Epidermal melanocyte (primary cell): ENCODE measurements at regions not wholly inside any gene's neighbourhood (a gene's known extent, or its start where the extent isn't known, plus 50 kb on each side); places are given as distances from the start of the nearest gene placed in this dataset.

Experiments
- DNase-seq: peaks from one replicate; pipeline ENCODE4 v3.0.0; 2011; ENCODE audit warnings: low spot score; ENCODE audit not compliant: insufficient read length

DNA sequence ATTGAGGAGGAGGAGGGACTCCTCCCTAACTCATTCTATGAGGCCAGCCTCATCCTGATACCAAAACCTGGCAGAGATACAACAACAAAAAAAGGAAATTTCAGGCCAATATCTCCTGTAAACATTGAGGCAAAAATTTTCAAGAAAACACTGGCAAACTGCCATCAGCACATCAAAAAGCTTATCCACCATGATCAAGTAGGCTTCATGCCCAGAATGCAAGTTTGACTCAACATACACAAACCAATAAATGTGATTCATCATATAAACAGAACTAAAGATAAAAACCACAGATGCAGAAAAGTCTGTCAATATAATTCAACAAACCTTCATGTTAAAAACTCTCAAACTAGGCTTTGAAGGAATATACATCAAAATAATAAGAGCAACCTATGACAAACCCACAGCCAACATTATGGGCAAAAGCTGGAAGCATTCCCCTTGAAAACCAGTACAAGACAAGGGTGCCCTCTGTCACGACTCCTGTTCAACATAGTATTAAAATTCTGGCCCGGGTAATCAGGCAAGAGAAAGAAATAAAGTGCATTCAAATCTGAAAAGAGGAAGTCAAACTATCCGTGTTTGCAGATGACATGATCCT lies 1014.3 kb downstream of the CBLN2 start:
- DNase-seq: no peak

DNA sequence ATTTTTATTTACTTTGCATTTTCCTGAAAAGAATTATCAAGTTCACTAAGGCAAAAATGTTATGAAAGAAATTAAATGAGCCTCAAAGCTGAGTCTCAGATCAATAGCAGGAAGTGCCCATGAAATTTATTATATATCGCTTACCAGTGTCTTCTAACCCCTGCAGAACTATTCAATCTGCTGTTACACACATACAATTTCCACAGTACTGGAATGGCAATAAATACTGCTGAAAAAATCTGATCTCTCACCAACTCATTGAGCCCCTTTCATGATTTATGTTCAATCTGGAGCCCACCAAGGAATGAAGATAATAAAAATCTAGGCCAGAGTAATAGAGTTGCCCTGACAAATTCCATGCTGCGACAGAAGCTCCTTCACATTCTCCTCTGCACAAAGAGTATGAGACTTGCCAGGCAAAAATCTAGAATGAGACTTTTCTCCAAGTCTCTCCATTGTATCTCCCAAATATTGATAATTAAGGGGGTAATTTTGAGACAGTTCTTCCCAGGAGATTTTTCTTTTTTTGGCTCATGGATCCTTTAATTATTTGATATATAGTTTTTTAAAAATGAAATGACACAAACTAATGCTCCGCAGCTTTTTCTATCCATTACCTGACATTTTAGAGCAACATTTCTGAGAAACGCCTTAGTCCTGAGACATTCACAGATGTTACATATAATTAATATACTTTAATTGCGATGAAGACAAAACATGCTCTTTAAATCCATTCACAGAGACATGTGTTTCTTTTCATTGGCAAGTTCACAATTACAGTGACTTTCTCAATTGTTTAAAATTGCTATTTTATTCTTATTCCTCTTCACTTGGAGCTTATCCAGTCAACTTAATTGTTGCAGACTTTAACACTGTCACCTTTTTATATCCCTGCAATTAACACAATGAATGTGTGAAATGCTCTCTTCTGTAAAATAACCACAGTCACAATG lies 1020.4 kb downstream of the CBLN2 start:
- DNase-seq: no peak

DNA sequence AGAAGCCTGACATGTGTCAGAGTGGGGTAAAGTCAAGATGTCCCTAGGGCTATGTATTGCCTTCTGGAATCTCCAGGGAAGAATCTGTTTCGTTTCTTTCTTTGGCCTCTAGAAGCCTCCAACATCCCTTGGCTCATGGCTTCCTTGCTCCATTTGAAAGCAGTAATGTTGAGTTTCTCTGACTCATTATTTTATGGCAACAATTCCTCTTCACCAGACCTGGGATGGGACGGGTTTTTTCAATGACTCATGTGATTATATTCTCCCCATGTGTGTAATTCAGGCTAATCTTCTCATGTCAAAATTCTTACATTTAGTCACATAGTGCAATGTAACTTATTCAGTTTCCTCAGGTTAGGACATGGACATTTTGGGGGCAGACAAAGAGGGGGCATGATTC lies 1038.6 kb downstream of the CBLN2 start:
- no peak for DNase-seq

DNA sequence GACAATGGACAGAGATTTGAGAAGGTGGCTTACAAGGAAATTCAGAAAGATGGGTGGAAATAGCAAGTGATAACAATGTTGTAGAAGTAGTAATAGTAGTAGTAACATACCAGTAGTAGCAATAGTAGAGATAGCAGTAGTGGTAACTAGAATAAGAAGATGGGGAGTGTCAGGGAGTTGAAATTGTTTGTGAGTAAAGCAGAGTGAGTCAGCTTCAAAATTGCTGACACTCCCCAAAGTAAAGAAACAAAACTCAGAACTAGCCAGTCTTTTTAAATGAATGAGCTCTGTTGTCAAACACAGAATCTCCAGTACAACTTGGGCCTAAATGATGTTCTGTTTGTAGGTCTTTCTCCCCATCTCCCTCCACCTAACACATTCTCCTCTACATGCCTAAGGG lies 1040.9 kb downstream of the CBLN2 start:
- DNase-seq: no peak

DNA sequence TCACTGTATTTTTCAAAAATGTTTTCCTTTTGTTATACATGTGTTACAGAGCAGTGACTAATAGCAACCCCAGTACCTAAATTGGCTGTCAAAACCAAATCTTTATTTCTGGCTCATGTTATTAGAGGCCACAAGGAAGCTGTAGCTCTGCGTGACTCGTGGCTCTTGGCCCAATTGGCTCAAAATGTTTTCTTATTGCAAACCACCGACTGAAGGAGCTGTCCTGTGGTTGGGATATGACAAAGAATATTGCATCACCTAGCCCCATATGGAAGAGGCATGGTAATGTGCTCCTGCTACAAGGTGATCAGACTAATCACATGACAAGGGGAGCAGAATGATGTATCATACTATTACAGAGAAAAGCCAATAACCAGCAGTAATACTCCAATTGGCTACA lies 1058.5 kb downstream of the CBLN2 start:
- DNase-seq: no peak

DNA sequence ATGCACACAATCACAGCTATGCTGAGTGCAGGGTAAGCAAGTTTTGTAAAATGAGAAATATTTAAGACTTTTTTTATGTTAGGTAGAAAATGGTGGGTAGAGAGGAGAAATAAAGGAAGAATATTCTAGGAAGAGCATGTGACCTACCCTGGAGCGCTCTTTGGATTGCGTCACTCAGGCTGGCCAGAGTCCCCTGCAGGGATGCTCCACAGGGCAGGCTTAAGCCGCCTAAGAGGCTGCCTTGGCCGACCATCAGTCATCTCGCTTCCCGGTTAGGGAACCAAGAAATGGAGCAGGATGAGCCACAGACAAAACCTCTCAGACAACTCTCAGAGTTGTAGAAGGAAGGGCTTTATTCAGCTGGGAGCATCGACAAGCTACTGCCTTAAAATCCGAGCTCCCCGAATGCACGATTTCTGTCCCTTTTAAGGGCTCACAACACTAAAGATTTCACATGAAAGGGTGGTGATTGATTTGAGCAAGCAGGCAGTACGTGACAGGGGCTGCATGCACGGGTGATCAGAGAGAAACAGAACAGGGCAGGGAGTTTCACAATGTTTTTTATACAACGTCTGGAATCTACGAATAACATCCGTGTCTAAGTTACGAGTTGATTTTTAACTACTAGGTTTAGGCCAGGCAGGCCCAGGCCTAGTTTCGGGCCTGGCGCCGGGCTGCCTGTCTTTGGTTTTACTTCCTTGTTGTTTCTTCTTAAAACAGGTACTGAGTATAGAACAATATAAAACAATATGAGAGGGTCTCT lies 1072.0 kb downstream of the CBLN2 start:
- DNase-seq: no peak

DNA sequence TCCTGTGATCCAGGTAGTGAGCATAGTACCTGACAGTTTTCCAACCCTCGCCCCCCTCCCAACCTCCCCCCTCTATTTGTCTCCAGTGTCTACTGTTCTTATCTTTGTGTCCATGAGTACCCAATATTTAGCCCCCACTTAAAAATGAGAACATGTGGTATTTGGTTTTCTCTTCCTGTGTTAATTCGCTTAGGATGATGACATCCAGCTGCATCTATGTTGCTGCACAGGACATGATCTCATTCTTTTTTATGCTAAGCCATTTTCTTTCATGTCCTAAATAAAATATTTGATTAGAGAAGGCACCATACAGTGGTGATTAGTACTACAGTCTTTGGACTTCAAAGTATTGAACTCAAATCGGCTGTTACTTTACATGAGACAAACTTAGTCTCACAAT lies 1087.9 kb downstream of the CBLN2 start:
- no peak for DNase-seq

DNA sequence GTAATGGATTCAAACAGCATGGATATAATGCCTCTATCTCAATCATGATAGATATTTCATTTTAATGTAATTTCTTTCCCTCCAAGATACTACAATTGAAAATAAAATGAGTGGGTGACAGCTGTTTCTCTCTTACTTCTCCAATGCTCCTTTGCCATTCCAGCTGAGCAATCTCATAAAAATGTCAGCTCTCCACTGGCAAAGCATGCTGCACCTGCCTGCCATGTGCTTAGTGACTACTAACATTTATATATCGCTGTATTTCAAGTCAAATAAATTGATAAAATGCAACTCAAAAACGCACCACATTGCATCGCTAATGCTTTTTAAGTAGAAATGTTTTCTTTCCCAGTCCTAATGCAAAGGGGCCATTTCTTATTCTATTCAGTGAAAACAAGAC lies 1093.9 kb downstream of the CBLN2 start:
- no peak for DNase-seq

DNA sequence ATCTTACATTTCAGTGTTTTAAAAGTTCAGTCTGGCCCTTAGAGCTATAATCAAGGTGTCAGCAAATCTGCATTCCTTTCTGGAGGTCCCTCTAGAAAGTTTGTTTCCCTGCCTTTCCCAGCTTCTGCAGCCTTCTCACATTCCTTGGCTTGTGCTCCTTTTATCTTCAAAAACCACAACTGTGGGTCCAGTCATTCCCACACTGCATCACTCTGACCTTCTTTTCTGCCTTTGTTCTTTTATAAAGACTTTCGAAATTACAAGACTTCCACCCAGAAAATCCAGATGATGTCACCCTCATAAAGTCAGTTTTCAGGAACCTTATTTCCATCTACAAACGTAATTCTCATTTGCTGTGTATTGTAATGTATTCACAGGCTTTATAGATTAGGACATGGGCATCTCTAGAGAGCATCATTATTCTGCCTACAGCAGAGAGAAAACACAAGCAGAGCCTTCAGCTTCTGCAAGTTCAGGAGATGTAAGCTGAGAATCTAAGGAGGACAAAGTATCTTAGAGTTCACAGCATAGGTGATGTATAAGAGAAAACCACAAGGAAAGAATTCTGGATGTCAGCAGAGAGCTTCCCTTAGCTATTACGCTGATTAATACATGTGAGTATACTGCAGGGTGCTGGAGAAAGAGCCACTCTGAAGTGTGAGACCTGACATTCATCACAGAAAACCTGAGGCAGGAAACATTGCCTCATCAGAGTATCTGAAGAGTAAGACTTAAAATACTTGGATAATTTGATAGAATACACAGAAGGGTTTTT lies 1100.2 kb downstream of the CBLN2 start:
- no peak for DNase-seq

DNA sequence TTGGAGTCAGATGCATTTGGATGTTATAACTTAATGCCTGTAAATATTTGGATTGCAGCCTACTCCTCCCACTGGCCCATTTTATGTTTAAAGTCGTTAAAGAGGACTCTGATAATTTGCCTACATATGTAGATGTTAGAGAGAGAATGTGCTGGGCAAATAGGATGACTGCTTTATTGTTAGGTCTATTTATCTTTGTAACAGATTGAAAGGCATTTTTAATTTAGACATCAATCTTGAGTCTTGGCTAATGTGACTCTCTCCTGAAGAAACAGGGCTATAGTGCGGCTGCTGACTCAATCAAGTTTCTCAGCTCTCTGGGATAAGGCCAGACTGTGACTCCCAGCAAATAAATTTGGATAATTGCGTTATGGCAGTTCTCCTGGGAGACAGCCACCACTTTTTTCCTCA lies 1101.4 kb downstream of the CBLN2 start:
- no peak for DNase-seq

DNA sequence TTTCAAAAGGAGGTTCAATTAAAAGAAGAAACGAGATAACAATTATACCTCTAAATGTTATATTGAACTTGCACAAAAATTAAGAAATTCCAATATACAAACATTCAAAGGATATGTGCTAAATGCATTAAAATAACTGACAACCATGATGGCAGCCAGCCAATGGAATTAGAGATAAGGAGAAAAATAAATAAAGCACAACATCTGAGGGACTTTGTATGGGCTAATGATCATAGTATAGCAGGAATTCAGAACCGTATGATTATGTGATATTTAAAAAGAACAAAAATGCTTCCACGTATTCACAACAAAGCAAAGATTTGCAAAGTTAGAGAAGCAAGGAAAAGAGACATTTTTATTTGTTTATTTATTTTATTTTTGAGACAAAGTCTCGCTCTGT lies 1103.0 kb downstream of the CBLN2 start:
- no peak for DNase-seq

DNA sequence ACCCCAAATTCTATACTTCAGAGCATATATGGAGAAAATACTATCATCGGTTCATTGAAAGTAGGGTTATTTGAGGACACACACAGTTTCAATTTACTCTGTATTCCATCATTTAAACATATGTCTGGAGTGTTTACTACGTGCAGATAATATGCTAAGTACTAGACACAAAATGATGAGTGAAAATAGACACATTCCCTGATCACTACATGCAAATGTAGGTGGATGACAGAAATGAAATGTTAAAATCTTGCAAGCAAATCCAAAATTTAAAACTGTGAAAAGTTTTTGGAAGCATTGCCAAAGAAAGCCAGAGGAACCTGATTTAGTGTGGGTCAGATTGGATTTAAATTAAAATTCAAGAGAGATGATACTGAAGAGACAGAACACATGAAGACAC lies 1106.6 kb downstream of the CBLN2 start:
- DNase-seq: no peak

DNA sequence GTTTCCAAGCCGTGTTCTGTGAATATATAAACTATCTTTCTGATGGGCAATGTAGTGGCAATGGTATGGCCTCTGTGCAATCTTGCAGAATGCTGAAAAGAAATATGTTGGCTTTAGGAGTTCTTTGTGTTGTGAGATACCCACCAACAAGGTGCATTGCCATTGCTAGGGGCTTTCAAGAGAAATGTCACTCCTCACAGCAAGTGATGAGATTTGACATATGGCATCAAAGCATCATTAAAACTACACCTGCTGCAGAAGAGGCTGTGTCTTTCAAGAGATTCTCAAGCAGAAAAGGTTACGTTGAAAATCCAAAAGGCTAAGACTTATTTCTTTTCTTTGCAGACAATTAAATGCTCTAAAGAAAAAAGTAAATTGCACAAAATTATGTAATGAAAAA lies 1110.8 kb downstream of the CBLN2 start:
- DNase-seq: no peak

DNA sequence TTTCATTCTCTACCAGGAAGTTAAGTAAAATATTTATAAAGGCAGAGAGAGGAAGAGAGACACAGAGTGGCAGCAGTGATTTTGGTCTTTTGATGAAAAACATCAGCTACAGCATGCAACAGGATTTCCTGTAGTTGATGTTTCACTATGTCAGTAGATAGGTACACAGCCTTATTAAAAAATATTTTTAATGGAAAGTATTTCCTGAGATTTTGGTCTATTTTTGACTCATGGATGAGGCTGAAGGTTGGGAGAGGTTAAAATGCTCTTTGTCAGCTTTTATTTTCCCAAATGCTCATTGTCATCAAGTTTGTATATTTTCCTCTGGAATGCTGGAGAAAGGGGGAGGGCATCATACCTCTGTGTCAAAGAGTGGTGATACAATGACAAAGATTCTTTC lies 1112.5 kb downstream of the CBLN2 start:
- no peak for DNase-seq

DNA sequence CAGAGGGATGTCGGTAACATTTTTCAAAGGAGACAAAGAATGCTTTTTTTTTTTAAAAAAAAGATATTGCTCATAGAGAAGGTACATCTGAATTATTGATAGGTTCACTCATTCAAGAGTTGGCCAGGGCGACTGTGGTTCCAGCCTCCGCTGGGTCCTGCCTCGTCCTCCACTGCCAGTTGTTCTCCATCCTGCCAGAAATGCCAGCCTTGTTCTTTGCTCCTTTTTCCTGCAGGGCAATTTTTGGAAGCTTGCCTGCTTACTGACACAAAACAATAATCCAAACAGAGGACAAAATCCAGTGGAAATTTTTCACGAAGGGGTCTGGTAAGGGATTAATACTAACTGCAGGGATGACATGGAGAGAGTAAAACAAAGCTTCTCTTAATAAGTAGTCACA lies 1113.0 kb downstream of the CBLN2 start:
- no peak for DNase-seq

DNA sequence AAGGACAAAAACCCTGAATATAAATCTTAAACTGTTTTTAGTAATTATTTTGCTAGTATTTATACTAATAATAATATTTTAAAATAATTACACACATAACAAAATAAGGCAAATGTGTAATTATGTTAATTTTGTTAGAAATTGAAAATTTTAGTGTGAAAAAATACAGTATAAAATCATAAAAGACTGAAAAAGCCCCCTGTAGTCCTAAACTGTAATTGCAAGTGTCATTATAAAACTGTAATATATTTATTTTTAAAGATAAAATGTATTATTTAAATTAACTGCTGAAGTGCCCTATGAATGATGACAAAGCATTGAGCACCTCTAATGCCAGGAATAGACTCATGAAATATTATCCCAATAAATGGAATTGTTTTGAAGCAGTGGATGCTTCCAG lies 1117.7 kb downstream of the CBLN2 start:
- DNase-seq: no peak

DNA sequence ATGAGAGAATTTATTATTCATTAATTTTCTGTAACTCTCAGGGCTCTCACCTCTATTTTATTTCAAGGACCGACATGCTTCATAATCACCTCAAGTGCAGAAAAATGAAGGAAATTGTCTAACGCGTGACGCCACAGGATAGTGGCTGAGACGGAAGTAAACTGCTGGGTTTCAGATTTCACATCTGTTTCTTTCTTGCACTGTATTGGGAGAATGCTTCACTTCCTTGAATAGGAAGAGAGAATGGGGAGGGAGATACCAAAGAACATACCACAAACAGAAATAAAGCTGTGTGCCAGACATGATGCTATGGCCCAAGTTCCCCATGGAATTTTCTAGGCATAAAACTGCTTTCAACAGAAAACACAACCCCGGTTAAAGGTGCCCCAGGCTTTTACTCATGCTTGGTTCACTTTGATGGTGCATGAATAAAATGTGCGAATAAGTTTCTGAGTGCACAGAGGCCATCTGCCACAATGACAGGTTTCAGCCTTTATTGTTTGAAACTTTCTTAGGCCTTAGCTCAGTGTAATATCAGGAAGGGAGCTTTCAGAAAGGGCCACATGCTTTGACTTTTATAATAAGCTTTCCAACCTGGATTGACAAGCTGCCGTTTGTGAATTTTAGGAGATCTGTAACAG lies 1116.4 kb downstream of the SOCS6 start:
- no peak for DNase-seq

DNA sequence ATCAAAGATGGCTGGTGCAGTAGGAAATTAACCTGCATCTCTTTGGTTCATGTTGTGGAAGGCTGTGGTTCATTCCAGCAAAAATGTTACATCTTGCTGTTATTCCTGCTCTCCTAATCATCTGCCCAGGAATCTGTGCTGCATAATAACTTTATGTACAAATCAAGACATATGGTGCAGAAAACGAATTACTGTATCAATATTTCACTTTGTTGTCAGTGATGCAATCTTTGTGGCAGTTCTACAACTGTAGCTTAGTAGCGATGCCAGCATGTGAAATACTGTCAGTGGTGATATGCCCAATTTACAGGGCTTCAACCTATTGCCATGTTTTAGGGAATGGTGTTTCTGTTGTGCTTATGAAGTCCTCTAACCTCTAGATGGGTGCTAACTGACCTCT lies 1114.7 kb downstream of the SOCS6 start:
- DNase-seq: no peak

DNA sequence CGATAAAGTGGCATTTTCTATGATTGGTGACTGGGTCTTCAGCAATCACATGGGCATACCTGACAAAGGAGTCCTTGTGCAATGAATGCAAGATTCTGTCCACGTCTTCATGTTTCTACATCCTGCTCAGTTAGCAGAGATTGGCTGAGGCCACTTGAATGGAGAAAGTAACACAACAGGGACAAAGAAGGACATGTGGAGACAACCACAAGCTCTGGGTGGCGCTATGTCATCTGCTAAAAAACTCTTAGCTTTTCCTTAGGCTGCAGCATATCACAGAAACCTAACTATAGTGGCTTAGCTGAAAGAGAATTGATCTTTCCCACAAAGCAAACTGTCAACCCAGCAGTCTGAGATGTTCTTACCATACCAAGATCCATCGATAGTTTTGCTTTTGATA lies 1109.7 kb downstream of the SOCS6 start:
- DNase-seq: no peak

DNA sequence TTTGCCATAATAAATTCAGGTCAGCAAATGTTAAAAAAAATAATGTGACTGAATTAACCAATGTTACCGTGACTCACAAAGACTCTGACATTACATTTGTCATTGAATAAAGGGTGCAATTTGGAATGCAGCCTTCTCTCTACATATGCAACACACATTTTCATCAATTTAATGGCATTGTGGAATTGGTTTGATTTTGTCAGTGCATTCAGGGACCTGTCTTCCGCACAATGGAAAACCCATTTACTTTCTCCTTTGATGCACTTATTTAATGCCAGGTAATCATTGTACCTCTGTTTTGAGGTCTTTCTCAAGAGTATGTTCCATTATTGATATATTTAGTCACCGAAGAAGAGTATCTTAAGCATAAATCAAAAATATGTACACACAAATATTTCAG lies 1099.3 kb downstream of the SOCS6 start:
- DNase-seq: no peak
